Gastroesophageal sphincter (tissue), 4 donors: ENCODE measurements at regions not wholly inside any gene's neighbourhood (a gene's known extent, or its start where the extent isn't known, plus 50 kb on each side); places are given as distances from the start of the nearest gene placed in this dataset.

Experiments
- ATAC-seq: fragments of 150-250 bp; one replicate; pipeline ENCODE4 v1.9.1; 2016; ENCODE audit warnings: mild to moderate bottlenecking, moderate library complexity
- H3K27ac ChIP-seq, 4 donors: fragments of 200-600 bp; sonication (generic) in 3 of 4; 1 replicate in 3 of 4; 2 replicates in 1 of 4; pipeline ENCODE4 v1.5.1; 2016 to 2019
- H3K27me3 ChIP-seq: fragments of 200-600 bp; sonication (generic); one replicate; pipeline ENCODE4 v1.5.1; 2019
- H3K36me3 ChIP-seq, 2 donors: fragments of 200-600 bp; sonication (generic); one replicate each; pipeline ENCODE4 v1.5.1; 2019; ENCODE audit warnings: control low read depth in 1 of 2
- H3K4me1 ChIP-seq, 3 donors: fragments of 200-600 bp; sonication (generic); 1 replicate in 2 of 3; 2 replicates in 1 of 3; pipeline ENCODE4 v1.5.1; 2016 to 2019; ENCODE audit warnings: control low read depth in 2 of 3
- H3K4me3 ChIP-seq, 2 donors: fragments of 200-600 bp; sonication (generic); one replicate each; pipeline ENCODE4 v1.5.1; 2019; ENCODE audit warnings: mild to moderate bottlenecking in 1 of 2, moderate library complexity in 1 of 2
- H3K9me3 ChIP-seq, 3 donors: fragments of 200-600 bp; sonication (generic); one replicate each; pipeline ENCODE4 v1.5.1; 2017 to 2019; ENCODE audit warnings: control low read depth in 2 of 3
- EP300 ChIP-seq: sonication (generic); formaldehyde crosslinking; IDR thresholded peaks from one replicate; pipeline ENCODE4 v1.6.1; 2017; ENCODE audit warnings: antibody characterized with exemption, mild to moderate bottlenecking
- POLR2A ChIP-seq, 2 donors: fragments of 450-650 bp; IDR thresholded peaks; one replicate each; pipeline ENCODE4 v1.6.1; 2017; ENCODE audit warnings: antibody characterized with exemption in 2 of 2, mild to moderate bottlenecking in 2 of 2, moderate library complexity in 1 of 2
- POLR2AphosphoS5 ChIP-seq: sonication (generic); formaldehyde crosslinking; IDR thresholded peaks from one replicate; pipeline ENCODE4 v1.6.1; 2017; ENCODE audit warnings: antibody characterized with exemption
- WGBS, 2 donors: methylation state at CpG; one replicate each; pipeline ENCODE4 v1.1.5; 2018; ENCODE audit warnings: low coverage in 1 of 2; 5-methylcytosine and 5-hydroxymethylcytosine counted together
- TF ChIP-seq, protein P1 (sequence below), 4 experiments: fragments of 200-600 bp in 2 of 4; fragments of 450-650 bp in 2 of 4; sonication (generic) in 1 of 4; IDR thresholded peaks; one replicate each; pipeline ENCODE4 v1.5.1; 2017 to 2019; ENCODE audit warnings: antibody characterized with exemption in 4 of 4, mild to moderate bottlenecking in 2 of 4, moderate library complexity in 2 of 4

- H3K4me3 ChIP-seq = no peak overlapping the region
- peaks cover 27% of the 10 kb centered on the region for H3K27me3 ChIP-seq
- H3K36me3 ChIP-seq = no peaks in the 10 kb centered on the region
- H3K27ac ChIP-seq = no peak overlapping the region
- peaks cover 0 to 7% (median 0%) of the 10 kb centered on the region in 3 donors for H3K9me3 ChIP-seq
- ATAC-seq = no peak
- 76 to 88% methylated on average over 5 to 9 of the region's 12 CpGs for WGBS, 2 donors
- no peaks in the 10 kb centered on the region for H3K4me1 ChIP-seq
- TF ChIP-seq, protein P1, sequence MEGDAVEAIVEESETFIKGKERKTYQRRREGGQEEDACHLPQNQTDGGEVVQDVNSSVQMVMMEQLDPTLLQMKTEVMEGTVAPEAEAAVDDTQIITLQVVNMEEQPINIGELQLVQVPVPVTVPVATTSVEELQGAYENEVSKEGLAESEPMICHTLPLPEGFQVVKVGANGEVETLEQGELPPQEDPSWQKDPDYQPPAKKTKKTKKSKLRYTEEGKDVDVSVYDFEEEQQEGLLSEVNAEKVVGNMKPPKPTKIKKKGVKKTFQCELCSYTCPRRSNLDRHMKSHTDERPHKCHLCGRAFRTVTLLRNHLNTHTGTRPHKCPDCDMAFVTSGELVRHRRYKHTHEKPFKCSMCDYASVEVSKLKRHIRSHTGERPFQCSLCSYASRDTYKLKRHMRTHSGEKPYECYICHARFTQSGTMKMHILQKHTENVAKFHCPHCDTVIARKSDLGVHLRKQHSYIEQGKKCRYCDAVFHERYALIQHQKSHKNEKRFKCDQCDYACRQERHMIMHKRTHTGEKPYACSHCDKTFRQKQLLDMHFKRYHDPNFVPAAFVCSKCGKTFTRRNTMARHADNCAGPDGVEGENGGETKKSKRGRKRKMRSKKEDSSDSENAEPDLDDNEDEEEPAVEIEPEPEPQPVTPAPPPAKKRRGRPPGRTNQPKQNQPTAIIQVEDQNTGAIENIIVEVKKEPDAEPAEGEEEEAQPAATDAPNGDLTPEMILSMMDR (IDR thresholded peaks at IDR 0.05) = no peak
Observed at GRCh38 chr2:545228-545627, 132.0 kb downstream of the TMEM18 start.

DNA sequence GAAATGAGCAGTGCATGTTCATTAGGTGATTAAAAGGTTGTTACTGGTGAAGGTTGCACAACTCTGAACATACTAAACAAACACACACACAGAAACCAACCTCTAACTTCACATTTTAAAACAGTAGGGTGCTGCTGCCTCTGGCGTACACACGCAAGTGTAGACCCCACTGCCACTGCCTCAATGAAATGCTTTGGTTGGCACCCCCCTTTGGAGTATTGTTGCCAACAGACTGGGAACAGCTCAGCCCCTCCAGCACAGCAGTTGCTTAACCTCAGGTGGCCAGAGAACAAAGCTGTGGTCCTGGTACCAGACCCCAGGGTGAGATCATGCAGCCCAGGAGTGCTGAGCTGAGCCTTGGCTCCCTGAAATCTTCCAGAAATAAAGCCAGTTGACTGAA lies 138.6 kb downstream of the TMEM18 start:
- no peak overlapping the region for H3K4me3 ChIP-seq
- WGBS, 2 donors = 100% methylated on average over 2 of the region's 2 CpGs; no CpG with 5 or more reads in 1 of the 2 donors
- no peak for TF ChIP-seq EP300
- TF ChIP-seq, protein P1 (IDR thresholded peaks at IDR 0.05) = no peak
- no peak for TF ChIP-seq POLR2AphosphoS5
- no peak for TF ChIP-seq POLR2A (IDR thresholded peaks at IDR 0.05)

DNA sequence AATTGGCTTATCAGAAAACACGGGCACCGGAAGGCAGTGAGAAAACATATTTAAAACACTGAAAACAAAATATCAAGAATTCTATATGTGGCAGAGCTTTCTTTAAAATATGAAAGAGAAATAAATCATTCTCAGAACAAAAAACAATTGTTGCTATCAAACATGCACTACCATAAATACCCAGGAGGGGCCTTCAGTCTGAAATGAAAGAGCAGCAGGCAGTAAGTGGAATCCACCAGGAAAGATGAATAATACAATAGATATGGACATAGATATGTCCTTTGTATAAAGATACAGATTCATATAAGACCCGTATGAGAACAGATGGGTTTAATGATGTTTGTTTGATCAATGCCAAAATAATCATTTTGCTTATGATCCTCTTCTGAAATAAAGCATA lies 142.0 kb downstream of the TMEM18 start:
- peaks cover 0 to 62% (median 0%) of the 10 kb centered on the region in 3 donors for H3K9me3 ChIP-seq
- H3K36me3 ChIP-seq = no peaks in the 10 kb centered on the region
- no peak overlapping the region for H3K4me3 ChIP-seq
- TF ChIP-seq EP300 (no peak), POLR2A (IDR thresholded peaks at IDR 0.05) (no peak), POLR2AphosphoS5 (no peak)
- TF ChIP-seq, protein P1 (IDR thresholded peaks at IDR 0.05) = no peak
- no peak for ATAC-seq
- no peaks in the 10 kb centered on the region for H3K27me3 ChIP-seq
- 62 to 74% methylated on average over 3 of the region's 3 CpGs for WGBS, 2 donors
- H3K27ac ChIP-seq = no peak overlapping the region
- no peaks in the 10 kb centered on the region for H3K4me1 ChIP-seq

More for the DNA sequence above, 138.6 kb downstream of the TMEM18 start:
- H3K9me3 ChIP-seq = peaks cover 0 to 46% (median 0%) of the 10 kb centered on the region in 3 donors
- no peak for ATAC-seq
- H3K36me3 ChIP-seq = no peaks in the 10 kb centered on the region
- H3K4me1 ChIP-seq = no peaks in the 10 kb centered on the region
- H3K27me3 ChIP-seq = no peaks in the 10 kb centered on the region
- no peak overlapping the region for H3K27ac ChIP-seq

GRCh38 chr2:529852-530251 lies 147.4 kb downstream of the TMEM18 start:
- H3K27ac ChIP-seq = no peak overlapping the region
- no peak for ATAC-seq
- peaks cover 6% of the 10 kb centered on the region for H3K27me3 ChIP-seq
- no peak overlapping the region for H3K4me3 ChIP-seq
- no peaks in the 10 kb centered on the region for H3K36me3 ChIP-seq
- 82% methylated on average over 2 of the region's 2 CpGs; no CpG with 5 or more reads in 1 of the 2 donors for WGBS, 2 donors
- no peaks in the 10 kb centered on the region for H3K4me1 ChIP-seq
- peaks cover 0 to 44% (median 0%) of the 10 kb centered on the region in 3 donors for H3K9me3 ChIP-seq
- TF ChIP-seq POLR2A (IDR thresholded peaks at IDR 0.05) (no peak), POLR2AphosphoS5 (no peak), EP300 (no peak)
- TF ChIP-seq, protein P1 (IDR thresholded peaks at IDR 0.05) = no peak

DNA sequence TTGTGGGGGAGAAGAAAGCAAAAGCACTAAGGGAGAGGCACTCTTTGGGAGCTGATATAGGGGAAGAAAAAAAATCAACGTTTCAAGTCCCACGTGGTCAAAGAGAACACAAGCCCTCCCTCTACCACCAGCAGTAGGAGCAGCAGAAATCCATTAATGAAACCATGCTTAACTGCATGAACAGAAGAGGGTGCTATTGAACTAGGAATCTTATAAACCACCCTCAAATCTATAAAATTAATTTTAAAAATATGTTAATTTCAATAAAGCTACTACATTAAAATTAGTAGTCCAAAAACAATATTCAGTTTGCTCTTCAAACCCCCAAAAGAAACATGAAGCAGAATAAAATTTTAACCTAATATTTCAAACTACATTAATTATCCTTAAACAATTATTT lies 147.8 kb downstream of the TMEM18 start:
- Histone ChIP-seq H3K27me3 (peaks cover 6% of the 10 kb centered on the region), H3K4me1 (no peaks in the 10 kb centered on the region), H3K9me3 (peaks cover 0 to 43% (median 0%) of the 10 kb centered on the region in 3 donors), H3K4me3 (no peak overlapping the region), H3K27ac (no peak overlapping the region), H3K36me3 (no peaks in the 10 kb centered on the region)
- ATAC-seq = no peak
- TF ChIP-seq POLR2A (IDR thresholded peaks at IDR 0.05) (no peak), POLR2AphosphoS5 (no peak), EP300 (no peak)
- TF ChIP-seq, protein P1 (IDR thresholded peaks at IDR 0.05) = peak in 1 of 4 experiments; percentile 13
- 0% methylated on average over 2 of the region's 2 CpGs for WGBS, 2 donors
